SK-N-SH (cell line): ENCODE measurements at regions not wholly inside any gene's neighbourhood (a gene's known extent, or its start where the extent isn't known, plus 50 kb on each side); places are given as distances from the start of the nearest gene placed in this dataset.

Experiments
- CTCF ChIA-PET: fragments of 300-600, 350-600 bp; formaldehyde crosslinking; extraction: SDS; loops from one replicate; lab custom pipeline; 2021; lab: Yijun Ruan, JAX
- POLR2A ChIA-PET: fragments of 350-600 bp; sonication (Branson Sonifier 250); formaldehyde crosslinking; extraction: SDS; loops from one replicate; lab custom pipeline; 2020; ENCODE audit warnings: antibody characterized with exemption, inconsistent platforms; lab: Yijun Ruan, JAX
- DNase-seq: peaks from one replicate; pipeline ENCODE4 v3.0.0; 2012
- H2AFZ ChIP-seq: fragments of 200-600 bp; sonication (generic); 2 replicates; pipeline ENCODE4 v1.8.1; 2016; ENCODE audit warnings: antibody characterized with exemption, mild to moderate bottlenecking, low read depth
- H3F3A ChIP-seq: fragments of 200-600 bp; sonication (generic); replicated peaks from 2 replicates; pipeline ENCODE3; 2016; ENCODE audit warnings: antibody characterized with exemption, mild to moderate bottlenecking; ENCODE audit not compliant: insufficient read depth
- H3K27ac ChIP-seq, 2 experiments: fragments of 200-500 bp in 1 of 2; fragments of 200-600 bp in 1 of 2; sonication (Bioruptor generic) in 1 of 2; sonication (generic), shearing (Covaris generic) in 1 of 2; 2 replicates each; pipeline versions ENCODE4 v1.5.1 to v1.6.1; 2014 to 2016; ENCODE audit warnings: low read depth in 2 of 2, inconsistent platforms in 1 of 2, low read length in 1 of 2, mild to moderate bottlenecking in 1 of 2, mixed read lengths in 1 of 2
- H3K27me3 ChIP-seq: fragments of 200-600 bp; sonication (generic), shearing (Covaris generic); 2 replicates; pipeline ENCODE4 v1.6.1; 2016; ENCODE audit warnings: mixed run types; ENCODE audit not compliant: insufficient read depth
- H3K36me3 ChIP-seq, 2 experiments: fragments of 200-500 bp in 1 of 2; fragments of 200-600 bp in 1 of 2; sonication (Bioruptor generic) in 1 of 2; sonication (generic) in 1 of 2; replicated peaks in 1 of 2; 2 replicates each; pipeline versions ENCODE3 to v1.5.1; 2014 to 2016; ENCODE audit warnings: low read length in 1 of 2, mild to moderate bottlenecking in 1 of 2; ENCODE audit not compliant: insufficient read depth in 2 of 2, control insufficient read depth in 1 of 2
- H3K4me1 ChIP-seq, 2 experiments: fragments of 200-500 bp in 1 of 2; fragments of 200-600 bp in 1 of 2; sonication (Bioruptor generic) in 1 of 2; sonication (generic), shearing (Covaris generic) in 1 of 2; 2 replicates each; pipeline versions ENCODE4 v1.5.1 to v1.6.1; 2014 to 2016; ENCODE audit warnings: low read depth in 1 of 2, low read length in 1 of 2, mixed run types in 1 of 2; ENCODE audit not compliant: insufficient read depth in 2 of 2, control insufficient read depth in 1 of 2
- H3K4me2 ChIP-seq: fragments of 200-600 bp; sonication (generic), shearing (Covaris generic); 2 replicates; pipeline ENCODE4 v1.6.1; 2017; ENCODE audit warnings: mixed run types
- H3K4me3 ChIP-seq, 2 experiments: fragments of 200-500 bp in 1 of 2; fragments of 200-600 bp in 1 of 2; sonication (Bioruptor generic) in 1 of 2; sonication (generic), shearing (Covaris generic) in 1 of 2; 2 replicates each; pipeline versions ENCODE4 v1.5.1 to v1.8.1; 2014 to 2016; ENCODE audit warnings: low read depth in 2 of 2, inconsistent platforms in 1 of 2, low read length in 1 of 2, mild to moderate bottlenecking in 1 of 2, mixed read lengths in 1 of 2, moderate library complexity in 1 of 2
- H3K79me2 ChIP-seq: fragments of 200-600 bp; sonication (generic); 2 replicates; pipeline ENCODE4 v1.8.1; 2017; ENCODE audit warnings: mild to moderate bottlenecking; ENCODE audit not compliant: insufficient read depth
- H3K9ac ChIP-seq: fragments of 200-600 bp; sonication (generic); 2 replicates; pipeline ENCODE4 v1.6.1; 2017; ENCODE audit warnings: mixed run types
- H3K9me2 ChIP-seq: fragments of 200-600 bp; sonication (generic); 2 replicates; pipeline ENCODE4 v1.6.1; 2017; ENCODE audit warnings: mixed run types
- H3K9me3 ChIP-seq: fragments of 200-600 bp; sonication (generic); 2 replicates; pipeline ENCODE4 v1.6.1; 2017; ENCODE audit warnings: mixed run types, mild to moderate bottlenecking, moderate library complexity
- H4K20me1 ChIP-seq: fragments of 200-600 bp; sonication (generic); 2 replicates; pipeline ENCODE4 v1.6.1; 2017; ENCODE audit warnings: mild to moderate bottlenecking, mixed run types; ENCODE audit not compliant: insufficient read depth
- CTCF ChIP-seq: fragments of 200-600 bp; sonication (generic); IDR thresholded peaks from 2 replicates; pipeline ENCODE4 v1.6.1; 2017; ENCODE audit warnings: antibody characterized with exemption, mild to moderate bottlenecking, moderate library complexity
- EP300 ChIP-seq, 2 experiments: IDR thresholded peaks; 2 replicates each; pipeline versions ENCODE4 v1.4.0 to v1.6.1; 2012; ENCODE audit warnings: borderline replicate concordance in 1 of 2, low read depth in 1 of 2, low read length in 1 of 2
- EZH2phosphoT487 ChIP-seq: fragments of 200-600 bp; sonication (generic); IDR thresholded peaks from 2 replicates; pipeline ENCODE4 v1.6.1; 2017; ENCODE audit warnings: low read depth, mixed run types, mild to moderate bottlenecking, antibody characterized with exemption, moderate library complexity, borderline replicate concordance
- FOSL2 ChIP-seq: IDR thresholded peaks from 2 replicates; pipeline ENCODE4 v1.4.0; 2012; ENCODE audit warnings: low read depth, mild to moderate bottlenecking, moderate library complexity, borderline replicate concordance
- FOXM1 ChIP-seq: IDR thresholded peaks from 2 replicates; pipeline ENCODE4 v1.4.0; 2012; ENCODE audit warnings: low read depth, mild to moderate bottlenecking
- JUND ChIP-seq: IDR thresholded peaks from 2 replicates; pipeline ENCODE4 v1.4.0; 2012
- MAX ChIP-seq: IDR thresholded peaks from 2 replicates; pipeline ENCODE4 v1.4.0; 2012; ENCODE audit warnings: low read depth
- NFIC ChIP-seq: IDR thresholded peaks from 2 replicates; pipeline ENCODE4 v1.4.0; 2012; ENCODE audit warnings: borderline replicate concordance
- NRF1 ChIP-seq: IDR thresholded peaks from 2 replicates; pipeline ENCODE4 v1.6.1; 2012; ENCODE audit warnings: low read depth, mild to moderate bottlenecking, low read length
- PBX3 ChIP-seq: IDR thresholded peaks from 2 replicates; pipeline ENCODE4; 2012
- REST ChIP-seq: IDR thresholded peaks from 2 replicates; pipeline ENCODE4 v1.6.1; 2012; ENCODE audit warnings: mild to moderate bottlenecking, low read depth, low read length, moderate library complexity
- RFX5 ChIP-seq: IDR thresholded peaks from 2 replicates; pipeline ENCODE4 v1.6.1; 2012; ENCODE audit warnings: mild to moderate bottlenecking, improper control_type of control experiment, low read length
- USF2 ChIP-seq: fragments of 150-350 bp; IDR thresholded peaks from 2 replicates; pipeline ENCODE4 v1.6.1; 2017; ENCODE audit warnings: antibody characterized with exemption, low read length, low read depth, borderline replicate concordance
- ZBTB33 ChIP-seq: IDR thresholded peaks from 2 replicates; pipeline ENCODE4 v1.4.0; 2012; ENCODE audit warnings: low read depth, borderline replicate concordance
- WGBS: methylation state at CpG from one replicate; pipeline ENCODE4 v1.1.6; 2017; ENCODE audit warnings: low lambda C conversion rate; 5-methylcytosine and 5-hydroxymethylcytosine counted together

GRCh38 chr14:71733210-71733883, 198.9 kb upstream of the RGS6 start:
- TF ChIP-seq PBX3 (peak; percentile 15; the same call in 1 of the 2 replicates), REST (peak; percentile 65; the same call in 1 of the 2 replicates), EP300 (IDR thresholded peaks at IDR 0.05; ENCODE audit: borderline replicate concordance in 1 of 2, low read depth in 1 of 2, low read length in 1 of 2) (no peak), EZH2phosphoT487 (no peak), FOSL2 (peak; percentile 67; the same call in 1 of the 2 replicates), JUND (peak; percentile 64), MAX (peak; percentile 19; the same call in 1 of the 2 replicates), CTCF (no peak), ZBTB33 (no peak), NFIC (no peak), USF2 (no peak), NRF1 (no peak), FOXM1 (no peak), RFX5 (no peak)
- TF ChIP-seq, all 33 proteins: peak for 5
- Histone ChIP-seq H3K79me2 (no peaks in the 10 kb centered on the region), H3K4me1 (peaks cover 0 to 17% of the 10 kb centered on the region in 2 experiments; a peak in 2 of 4 replicates), H3K4me2 (peak overlapping the region; percentile 34; the same call in 1 of the 2 replicates), H3K9me2 (no peaks in the 10 kb centered on the region), H3K36me3 (peaks cover 27 to 31% of the 10 kb centered on the region in 2 experiments), H2AFZ (no peak overlapping the region), H3F3A (no peaks in the 10 kb centered on the region), H4K20me1 (no peaks in the 10 kb centered on the region), H3K27ac (peak overlapping the region in 1 of 2 experiments; percentile 69; a peak in 3 of 4 replicates), H3K27me3 (no peaks in the 10 kb centered on the region), H3K9me3 (no peaks in the 10 kb centered on the region), H3K9ac (peak overlapping the region; percentile 13; the same call in 1 of the 2 replicates), H3K4me3 (no peak overlapping the region)
- WGBS = 84% methylated on average over 5 of the region's 6 CpGs
- no peak for DNase-seq
- ChIA-PET POLR2A (no interaction called here), CTCF (interaction anchor here (0.6 to 3.6 kb wide), 3 partner anchors 20 to 1065 kb away, joined by 3 to 14 read pairs (median 4); no protein-coding TSS in a partner anchor)
